H1 (cell line): ENCODE measurements at regions not wholly inside any gene's neighbourhood (a gene's known extent, or its start where the extent isn't known, plus 50 kb on each side); places are given as distances from the start of the nearest gene placed in this dataset.

Experiments used
- CTCF ChIA-PET: fragments of 300-600 bp; sonication (Branson Sonifier 250); formaldehyde crosslinking; loops from one replicate; lab custom pipeline; 2021; ENCODE audit not compliant: partially characterized antibody; lab: Charles Lee
- POLR2A ChIA-PET: fragments of 300-600 bp; sonication (Branson Sonifier 250); formaldehyde crosslinking; loops from one replicate; lab custom pipeline; 2021; ENCODE audit warnings: inconsistent platforms; ENCODE audit not compliant: partially characterized antibody; lab: Charles Lee
- DNase-seq, 2 experiments: peaks; one replicate each; pipeline versions ENCODE4 v3.0.0 to v3.0.0-alpha.2; 2010 to 2022; ENCODE audit warnings: low spot score in 2 of 2, low read depth in 1 of 2, mixed read lengths in 1 of 2
- FAIRE-seq: peaks from 2 replicates; lab custom pipeline; 2011; peaks lifted over from hg19 to GRCh38; lab: Jason Lieb, UNC
- H2AFZ ChIP-seq: 2 replicates; pipeline ENCODE4 v1.8.1; 2012; ENCODE audit warnings: low read length, inconsistent platforms
- H2AK5ac ChIP-seq: 2 replicates; pipeline ENCODE4 v1.6.1; 2013; ENCODE audit warnings: low read depth, low read length
- H2BK120ac ChIP-seq: replicated peaks from 2 replicates; pipeline ENCODE3; 2013; ENCODE audit warnings: low read depth, low read length, inconsistent platforms
- H2BK12ac ChIP-seq: 2 replicates; pipeline ENCODE4 v1.6.1; 2013; ENCODE audit warnings: low read depth, low read length
- H2BK15ac ChIP-seq: 2 replicates; pipeline ENCODE4 v1.6.1; 2013; ENCODE audit warnings: low read length
- H2BK20ac ChIP-seq: 2 replicates; pipeline ENCODE4 v1.6.1; 2013; ENCODE audit warnings: low read length
- H2BK5ac ChIP-seq: 2 replicates; pipeline ENCODE4 v1.6.1; 2013; ENCODE audit warnings: low read depth, low read length
- H3K14ac ChIP-seq: 2 replicates; pipeline ENCODE4 v1.6.1; 2013; ENCODE audit warnings: inconsistent platforms; ENCODE audit not compliant: insufficient read length
- H3K18ac ChIP-seq: 2 replicates; pipeline ENCODE4 v1.6.1; 2013; ENCODE audit warnings: low read length; ENCODE audit errors: extremely low read depth
- H3K23ac ChIP-seq: 2 replicates; pipeline ENCODE4 v1.6.1; 2013; ENCODE audit warnings: inconsistent platforms; ENCODE audit not compliant: insufficient read length
- H3K23me2 ChIP-seq: 2 replicates; pipeline ENCODE4 v1.6.1; 2013; ENCODE audit warnings: low read depth, low read length
- H3K27ac ChIP-seq: 2 replicates; pipeline ENCODE4 v1.6.1; 2011; ENCODE audit warnings: low read depth, low read length, inconsistent platforms
- H3K27me3 ChIP-seq, 4 experiments: replicated peaks in 1 of 4; 1 replicate in 1 of 4; 2 replicates in 3 of 4; pipeline versions ENCODE4 v1.6.1 to v1.8.1; 2011 to 2013; ENCODE audit warnings: low read length in 3 of 4, mild to moderate bottlenecking in 3 of 4, inconsistent platforms in 2 of 4, mixed read lengths in 2 of 4, moderate library complexity in 1 of 4; ENCODE audit not compliant: control insufficient read depth in 3 of 4, insufficient read depth in 3 of 4; ENCODE audit errors: extremely low read depth in 1 of 4
- H3K36me3 ChIP-seq, 4 experiments: 2 replicates each; pipeline versions ENCODE4 v1.6.1 to v1.8.1; 2011 to 2013; ENCODE audit warnings: mild to moderate bottlenecking in 4 of 4, low read length in 3 of 4, moderate library complexity in 2 of 4, control low read depth in 1 of 4, inconsistent platforms in 1 of 4; ENCODE audit not compliant: insufficient read depth in 4 of 4, control insufficient read depth in 2 of 4
- H3K4ac ChIP-seq: replicated peaks from 2 replicates; pipeline ENCODE3; 2013; ENCODE audit warnings: low read length, low read depth, mixed read lengths, inconsistent platforms; ENCODE audit not compliant: insufficient read length
- H3K4me1 ChIP-seq, 4 experiments: replicated peaks in 1 of 4; 1 replicate in 1 of 4; 2 replicates in 3 of 4; pipeline versions ENCODE4 v1.6.1 to v1.8.1; 2011 to 2013; ENCODE audit warnings: low read length in 3 of 4, inconsistent platforms in 2 of 4, mixed read lengths in 1 of 4; ENCODE audit not compliant: insufficient read depth in 4 of 4, control insufficient read depth in 3 of 4
- H3K4me2 ChIP-seq, 2 experiments: 2 replicates each; pipeline versions ENCODE4 v1.6.1 to v1.8.1; 2011 to 2013; ENCODE audit warnings: low read depth in 2 of 2, low read length in 2 of 2, control low read depth in 1 of 2, inconsistent platforms in 1 of 2, mild to moderate bottlenecking in 1 of 2; ENCODE audit not compliant: insufficient read depth in 1 of 2
- H3K4me3 ChIP-seq, 4 experiments: fragments of 200-600, 300-600 bp in 1 of 4; sonication (generic), shearing (Covaris generic), sonication (Bioruptor Twin) in 1 of 4; 2 replicates each; pipeline versions ENCODE4 v1.5.1 to v1.8.1; 2011 to 2016; ENCODE audit warnings: low read length in 4 of 4, low read depth in 3 of 4, control low read depth in 2 of 4, inconsistent platforms in 2 of 4, mild to moderate bottlenecking in 2 of 4, mixed read lengths in 1 of 4, moderate library complexity in 1 of 4; ENCODE audit not compliant: insufficient read depth in 2 of 4; ENCODE audit errors: extremely low read depth in 1 of 4
- H3K56ac ChIP-seq: replicated peaks from 2 replicates; pipeline ENCODE3; 2013; ENCODE audit warnings: low read depth, mild to moderate bottlenecking, mixed read lengths, low read length, inconsistent platforms; ENCODE audit not compliant: insufficient read length
- H3K79me1 ChIP-seq: 2 replicates; pipeline ENCODE4 v1.6.1; 2013; ENCODE audit warnings: low read depth, low read length, control low read depth
- H3K79me2 ChIP-seq, 2 experiments: 2 replicates each; pipeline versions ENCODE4 v1.6.1 to v1.8.1; 2012 to 2013; ENCODE audit warnings: low read length in 2 of 2, mild to moderate bottlenecking in 2 of 2, inconsistent platforms in 1 of 2; ENCODE audit not compliant: insufficient read depth in 2 of 2, control insufficient read depth in 1 of 2
- H3K9ac ChIP-seq, 4 experiments: replicated peaks in 1 of 4; 1 replicate in 1 of 4; 2 replicates in 3 of 4; pipeline versions ENCODE4 v1.6.1 to v1.8.1; 2011 to 2013; ENCODE audit warnings: low read depth in 3 of 4, low read length in 3 of 4, control low read depth in 2 of 4, mild to moderate bottlenecking in 2 of 4, moderate library complexity in 2 of 4, inconsistent platforms in 1 of 4; ENCODE audit errors: extremely low read depth in 1 of 4
- H3K9me3 ChIP-seq, 2 experiments: 2 replicates each; pipeline versions ENCODE4 v1.6.1 to v1.8.1; 2012 to 2013; ENCODE audit warnings: mild to moderate bottlenecking in 2 of 2, moderate library complexity in 2 of 2, control low read depth in 1 of 2, inconsistent platforms in 1 of 2, low read depth in 1 of 2, low read length in 1 of 2, mixed read lengths in 1 of 2; ENCODE audit not compliant: insufficient read depth in 2 of 2
- H4K20me1 ChIP-seq, 2 experiments: replicated peaks in 1 of 2; 2 replicates each; pipeline versions ENCODE3 to v1.8.1; 2011 to 2013; ENCODE audit warnings: inconsistent platforms in 2 of 2, low read length in 2 of 2, mild to moderate bottlenecking in 1 of 2; ENCODE audit not compliant: insufficient read depth in 2 of 2, control insufficient read depth in 1 of 2
- H4K5ac ChIP-seq: 2 replicates; pipeline ENCODE4 v1.6.1; 2013; ENCODE audit warnings: low read length, low read depth, mixed read lengths, inconsistent platforms; ENCODE audit not compliant: insufficient read length
- H4K8ac ChIP-seq: 2 replicates; pipeline ENCODE4 v1.8.0; 2013; ENCODE audit warnings: mild to moderate bottlenecking, moderate library complexity, low read length, inconsistent platforms; ENCODE audit not compliant: insufficient read depth; ENCODE audit errors: extremely low read depth
- H4K91ac ChIP-seq: replicated peaks from 2 replicates; pipeline ENCODE3; 2013; ENCODE audit warnings: low read length, mixed read lengths, inconsistent platforms; ENCODE audit not compliant: insufficient read length
- KDM5A ChIP-seq: fragments of 200-600 bp; IDR thresholded peaks from 2 replicates; pipeline ENCODE4 v1.7.1; 2012; ENCODE audit warnings: mild to moderate bottlenecking, low read length, inconsistent platforms, mixed read lengths
- SP4 ChIP-seq: IDR thresholded peaks from 2 replicates; pipeline ENCODE4 v1.6.1; 2012; ENCODE audit warnings: low read length, inconsistent platforms
- TBP ChIP-seq: IDR thresholded peaks from 2 replicates; pipeline ENCODE4 v1.6.1; 2011; ENCODE audit warnings: low read depth, low read length, improper control_type of control experiment
- USF2 ChIP-seq: IDR thresholded peaks from 2 replicates; pipeline ENCODE4 v1.6.1; 2011; ENCODE audit warnings: low read length, improper control_type of control experiment
- YY1 ChIP-seq: IDR thresholded peaks from 2 replicates; pipeline ENCODE4 v1.6.1; 2011; ENCODE audit warnings: low read depth, mild to moderate bottlenecking, low read length
- WGBS, 2 experiments: shearing (Covaris generic) in 1 of 2; methylation state at CpG; one replicate each; pipeline versions ENCODE4 v1.1.6 to v1.1.7; 2013 to 2015; ENCODE audit warnings: low lambda C conversion rate in 2 of 2, mixed read lengths in 2 of 2, inconsistent platforms in 1 of 2, low coverage in 1 of 2, missing lambda C conversion rate in 1 of 2; ENCODE audit not compliant: insufficient replicate concordance in 2 of 2, insufficient coverage in 1 of 2, insufficient read length in 1 of 2; ENCODE audit errors: extremely low coverage in 1 of 2, missing lambda C conversion rate in 1 of 2; 5-methylcytosine and 5-hydroxymethylcytosine counted together

GRCh38 chr9:82488313-82489200, 500.0 kb downstream of the SPATA31D1 start:
- Histone ChIP-seq H3K36me3 (no peaks in the 10 kb centered on the region), H3K56ac (no peak overlapping the region), H3K27ac (no peak overlapping the region), H3K23ac (no peak overlapping the region), H4K91ac (no peak overlapping the region), H3K79me1 (no peaks in the 10 kb centered on the region), H2AFZ (peak overlapping the region; percentile 79; the same call in 1 of the 2 replicates), H2BK20ac (no peak overlapping the region), H3K9me3 (no peaks in the 10 kb centered on the region), H3K4ac (no peak overlapping the region), H3K79me2 (no peaks in the 10 kb centered on the region), H4K20me1 (no peaks in the 10 kb centered on the region), H2BK12ac (no peak overlapping the region), H2BK120ac (no peak overlapping the region), H4K8ac (no peak overlapping the region), H3K18ac (no peak overlapping the region), H2BK5ac (no peak overlapping the region), H3K4me2 (no peak overlapping the region), H4K5ac (no peak overlapping the region), H2AK5ac (no peak overlapping the region), H3K27me3 (no peaks in the 10 kb centered on the region), H3K4me3 (no peak overlapping the region), H3K9ac (no peak overlapping the region), H3K14ac (no peak overlapping the region), H3K4me1 (peaks cover 0 to 4% (median 0%) of the 10 kb centered on the region in 4 experiments; a peak in 1 of 7 replicates), H2BK15ac (no peak overlapping the region), H3K23me2 (no peaks in the 10 kb centered on the region; the same call in 1 of the 2 replicates)
- DNase-seq = no peak
- CTCF ChIA-PET = no interaction called here
- POLR2A ChIA-PET = no interaction called here
- TF ChIP-seq KDM5A (no peak), YY1 (no peak), TBP (no peak), SP4 (no peak), USF2 (no peak)
- no peak for FAIRE-seq
- 85% methylated on average over 8 of the region's 8 CpGs; no CpG with 5 or more reads in 1 of the 2 experiments for WGBS, 2 experiments
